ENCODE measurements at regions not wholly inside any gene's neighbourhood (a gene's known extent, or its start where the extent isn't known, plus 50 kb on each side); places are given as distances from the start of the nearest gene placed in this dataset.

GRCh38 chr2:122506620-122507019 is 751.2 kb downstream of the TSN start:
- TF ChIP-seq EZH2 (IDR thresholded peaks at IDR 0.05) (no peak), CTCF (IDR thresholded peaks at IDR 0.05) (no peak), EZH2phosphoT487 (IDR thresholded peaks at IDR 0.05) (no peak)

Measured in neural progenitor cell (in vitro differentiated cells).